Activated CD8-positive, alpha-beta T cell treated with anti-CD3 and anti-CD28 coated beads for 36 hours (primary cell): ENCODE measurements at regions not wholly inside any gene's neighbourhood (a gene's known extent, or its start where the extent isn't known, plus 50 kb on each side); places are given as distances from the start of the nearest gene placed in this dataset.

Source experiments
- ATAC-seq: fragments of 200-7000 bp; cut with Tn5 transposase; one replicate; pipeline ENCODE4 v1.10.0; 2021; ENCODE audit warnings: mild to moderate bottlenecking, moderate library complexity
- CTCF ChIA-PET: fragments of 350-600 bp; sonication (Branson Sonifier 250); formaldehyde crosslinking; loops from one replicate; lab custom pipeline; 2021; ENCODE audit warnings: antibody characterized with exemption; lab: Charles Lee
- POLR2A ChIA-PET: fragments of 350-600 bp; sonication (Branson Sonifier 250); formaldehyde crosslinking; loops from one replicate; lab custom pipeline; 2021; ENCODE audit warnings: antibody characterized with exemption; lab: Charles Lee
- DNase-seq: peaks from one replicate; pipeline ENCODE4 v3.0.0-alpha.2; 2020
- H3K27ac Mint-ChIP-seq: one replicate; pipeline ENCODE4 v1.8.0; 2021; ENCODE audit warnings: mild to moderate bottlenecking, mixed read lengths
- H3K27me3 Mint-ChIP-seq: one replicate; pipeline ENCODE4 v1.8.0; 2021; ENCODE audit warnings: mixed read lengths
- H3K36me3 Mint-ChIP-seq: one replicate; pipeline ENCODE4 v1.8.0; 2021; ENCODE audit warnings: low read depth, mixed read lengths
- H3K4me1 Mint-ChIP-seq: one replicate; pipeline ENCODE4 v1.8.0; 2021; ENCODE audit warnings: low read depth, mixed read lengths
- H3K4me3 Mint-ChIP-seq: one replicate; pipeline ENCODE4 v1.8.0; 2021; ENCODE audit warnings: mild to moderate bottlenecking, moderate library complexity, mixed read lengths
- H3K9me3 Mint-ChIP-seq: one replicate; pipeline ENCODE4 v1.8.0; 2021; ENCODE audit warnings: mixed read lengths
- intact Hi-C: fragments of 100-400 bp; cut with micrococcal nuclease; formaldehyde crosslinking; loops from one replicate; pipeline ENCODE4 v1.10.0; 2022
- TF ChIP-seq, protein P1 (sequence below): fragments of 200-600 bp; IDR thresholded peaks from one replicate; pipeline ENCODE4 v1.8.0; 2022; ENCODE audit warnings: antibody characterized with exemption, mild to moderate bottlenecking

DNA sequence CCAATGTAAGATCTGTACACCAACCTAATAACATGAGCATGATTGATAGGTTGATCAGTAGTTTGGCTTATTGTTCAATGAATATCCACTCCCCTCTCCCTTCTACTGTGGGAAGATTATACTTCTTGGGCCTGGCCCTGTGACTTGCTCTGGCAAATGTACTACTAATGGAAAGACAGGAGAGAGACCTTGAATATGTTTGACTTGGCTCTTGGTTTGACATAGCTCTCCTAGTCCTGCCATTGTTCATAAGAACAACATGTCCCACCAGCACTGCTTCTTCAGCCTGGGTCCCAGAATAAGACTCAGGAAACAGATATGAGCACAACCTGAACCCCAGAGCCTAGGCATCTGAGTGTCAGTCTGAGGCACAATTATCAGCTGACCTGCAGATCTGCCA is 112.8 kb upstream of the RESF1 start:
- POLR2A ChIA-PET, result no interaction called here
- no peak for ATAC-seq
- intact Hi-C loops, result no loop called here
- Mint-ChIP-seq H3K9me3 (peaks cover 21% of the 10 kb centered on the region), H3K4me1 (peaks cover 8% of the 10 kb centered on the region), H3K27me3 (no peaks in the 10 kb centered on the region), H3K4me3 (no peak overlapping the region), H3K27ac (no peak overlapping the region), H3K36me3 (peaks cover 13% of the 10 kb centered on the region)
- no peak for DNase-seq
- CTCF ChIA-PET, result no interaction called here
- TF ChIP-seq, protein P1, sequence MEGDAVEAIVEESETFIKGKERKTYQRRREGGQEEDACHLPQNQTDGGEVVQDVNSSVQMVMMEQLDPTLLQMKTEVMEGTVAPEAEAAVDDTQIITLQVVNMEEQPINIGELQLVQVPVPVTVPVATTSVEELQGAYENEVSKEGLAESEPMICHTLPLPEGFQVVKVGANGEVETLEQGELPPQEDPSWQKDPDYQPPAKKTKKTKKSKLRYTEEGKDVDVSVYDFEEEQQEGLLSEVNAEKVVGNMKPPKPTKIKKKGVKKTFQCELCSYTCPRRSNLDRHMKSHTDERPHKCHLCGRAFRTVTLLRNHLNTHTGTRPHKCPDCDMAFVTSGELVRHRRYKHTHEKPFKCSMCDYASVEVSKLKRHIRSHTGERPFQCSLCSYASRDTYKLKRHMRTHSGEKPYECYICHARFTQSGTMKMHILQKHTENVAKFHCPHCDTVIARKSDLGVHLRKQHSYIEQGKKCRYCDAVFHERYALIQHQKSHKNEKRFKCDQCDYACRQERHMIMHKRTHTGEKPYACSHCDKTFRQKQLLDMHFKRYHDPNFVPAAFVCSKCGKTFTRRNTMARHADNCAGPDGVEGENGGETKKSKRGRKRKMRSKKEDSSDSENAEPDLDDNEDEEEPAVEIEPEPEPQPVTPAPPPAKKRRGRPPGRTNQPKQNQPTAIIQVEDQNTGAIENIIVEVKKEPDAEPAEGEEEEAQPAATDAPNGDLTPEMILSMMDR, result no peak

DNA sequence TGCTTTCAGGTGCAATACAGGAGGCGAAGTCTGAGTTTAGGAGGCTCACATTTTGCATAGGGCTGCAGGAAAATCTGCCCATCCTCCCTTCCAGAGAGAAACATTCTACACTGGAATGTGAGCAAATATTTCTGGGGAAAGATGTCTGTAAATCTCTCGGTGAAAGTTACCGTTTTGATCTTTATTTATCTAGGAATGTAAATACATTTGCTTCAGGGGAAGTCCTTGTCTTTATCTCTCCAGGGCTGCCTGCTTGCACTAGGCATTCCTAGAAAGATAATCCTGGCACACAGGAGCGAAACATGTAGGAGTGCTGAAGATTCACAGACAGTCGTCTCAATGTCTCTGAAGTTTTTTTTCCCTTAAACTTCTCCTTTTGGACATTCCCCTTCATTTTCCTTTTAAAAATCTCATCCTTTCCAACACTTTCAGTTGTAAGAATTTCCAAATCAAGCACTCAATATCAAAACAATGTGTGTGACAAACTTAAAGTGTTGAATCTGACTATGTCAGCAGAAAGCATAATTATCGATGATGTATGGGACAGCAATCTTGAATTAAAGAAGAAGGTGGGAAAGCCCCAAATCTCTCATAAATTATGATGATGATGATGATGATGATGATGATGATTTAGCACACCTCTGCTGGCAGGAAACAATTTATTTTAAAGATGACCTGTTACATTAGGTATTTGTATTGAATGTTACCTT is 113.4 kb upstream of the RESF1 start:
- POLR2A ChIA-PET, result interaction anchor here (0.9 kb wide), 1 partner anchor 19 kb away, joined by 3 read pairs; no protein-coding TSS in a partner anchor
- no peak overlapping the region for H3K4me3 Mint-ChIP-seq
- peaks cover 8% of the 10 kb centered on the region for H3K4me1 Mint-ChIP-seq
- TF ChIP-seq, protein P1, result no peak
- H3K27me3 Mint-ChIP-seq, result no peaks in the 10 kb centered on the region
- intact Hi-C loops, result no loop called here
- H3K36me3 Mint-ChIP-seq, result peaks cover 9% of the 10 kb centered on the region
- H3K9me3 Mint-ChIP-seq, result peaks cover 16% of the 10 kb centered on the region
- H3K27ac Mint-ChIP-seq, result no peak overlapping the region
- CTCF ChIA-PET, result interaction anchor here (1.2 kb wide), 1 partner anchor 29 kb away, joined by 3 read pairs; no protein-coding TSS in a partner anchor
- ATAC-seq (no peak), DNase-seq (no peak)

DNA sequence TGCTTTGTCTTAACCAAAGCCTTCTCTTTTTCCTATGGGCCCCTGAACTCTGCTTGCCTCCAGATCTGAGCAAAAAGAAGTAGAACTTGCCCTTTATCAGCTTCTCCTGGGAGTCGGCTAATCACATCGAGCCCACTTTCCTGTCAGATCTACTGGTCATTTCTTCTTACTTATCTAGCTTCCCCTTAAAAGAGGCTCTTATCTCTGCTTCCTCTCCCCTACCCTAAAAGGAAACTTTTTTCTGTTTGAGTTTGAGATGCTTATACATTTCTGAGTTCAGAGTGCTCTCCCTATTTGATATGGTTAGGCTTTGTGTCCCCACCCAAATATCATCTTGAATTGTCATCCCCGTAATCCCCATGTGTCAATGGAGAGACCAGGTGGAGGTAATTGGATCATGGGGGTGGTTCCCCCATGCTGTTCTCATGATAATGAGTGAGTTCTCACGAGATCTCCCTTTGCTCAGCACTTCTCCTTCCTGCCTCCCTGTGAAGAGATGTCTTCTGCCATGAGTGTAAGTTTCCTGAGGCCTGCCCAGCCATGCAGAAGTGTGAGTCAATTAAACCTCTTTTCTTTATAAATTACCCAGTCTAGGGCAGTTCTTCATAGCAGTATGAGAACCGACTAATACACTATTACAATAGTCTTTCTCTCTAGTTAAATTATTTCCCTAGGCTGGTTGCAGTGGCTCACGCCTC is 114.7 kb upstream of the AMN1 start:
- no peak for DNase-seq
- intact Hi-C loops, result no loop called here
- H3K27me3 Mint-ChIP-seq, result no peaks in the 10 kb centered on the region
- CTCF ChIA-PET, result no interaction called here
- peaks cover 11% of the 10 kb centered on the region for H3K9me3 Mint-ChIP-seq
- peaks cover 8% of the 10 kb centered on the region for H3K4me1 Mint-ChIP-seq
- no peak overlapping the region for H3K27ac Mint-ChIP-seq
- peaks cover 9% of the 10 kb centered on the region for H3K36me3 Mint-ChIP-seq
- no peak overlapping the region for H3K4me3 Mint-ChIP-seq
- no peak for ATAC-seq
- TF ChIP-seq, protein P1, result no peak
- POLR2A ChIA-PET, result interaction anchor here (0.7 kb wide), 1 partner anchor 204 kb away, joined by 3 read pairs; no protein-coding TSS in a partner anchor

DNA sequence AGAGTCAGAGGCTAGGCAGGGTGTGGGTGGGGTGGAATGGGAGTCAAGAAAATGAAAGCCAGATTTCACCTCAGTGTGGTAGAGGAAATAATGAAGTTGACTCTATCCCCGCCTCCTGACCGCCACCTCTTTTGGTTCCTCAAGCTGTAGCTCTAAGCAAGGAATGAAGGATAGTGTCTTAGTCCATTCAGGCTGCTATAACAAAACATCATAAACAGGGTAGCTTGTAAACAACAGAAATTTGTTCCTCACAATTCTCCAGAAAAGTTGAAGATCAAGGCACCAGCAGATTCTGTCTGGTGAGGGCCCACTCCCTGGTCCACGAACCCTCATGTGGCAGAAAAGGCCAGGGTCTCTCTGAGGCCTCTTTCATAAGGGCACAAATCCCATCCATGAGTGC is 109.1 kb upstream of the AMN1 start:
- DNase-seq (no peak), ATAC-seq (no peak)
- TF ChIP-seq, protein P1, result no peak
- Mint-ChIP-seq H3K4me1 (peaks cover 20% of the 10 kb centered on the region), H3K4me3 (no peak overlapping the region), H3K36me3 (peaks cover 14% of the 10 kb centered on the region), H3K27me3 (no peaks in the 10 kb centered on the region), H3K27ac (no peak overlapping the region), H3K9me3 (peaks cover 24% of the 10 kb centered on the region)
- POLR2A ChIA-PET, result no interaction called here
- CTCF ChIA-PET, result interaction anchor here (1.0 to 1.7 kb wide), 2 partner anchors 9 to 155 kb away, joined by 3 read pairs; no protein-coding TSS in a partner anchor
- intact Hi-C loops, result no loop called here
